GM12878 (cell line): ENCODE measurements at regions not wholly inside any gene's neighbourhood (a gene's known extent, or its start where the extent isn't known, plus 50 kb on each side); places are given as distances from the start of the nearest gene placed in this dataset.

Experiments
- CHD1 ChIP-seq: IDR thresholded peaks from 2 replicates; pipeline ENCODE4 v1.6.1; 2012; ENCODE audit warnings: low read depth, low read length, improper control_type of control experiment
- EZH2 ChIP-seq: IDR thresholded peaks from 2 replicates; pipeline ENCODE4 v1.6.1; 2012; ENCODE audit warnings: low read depth, mild to moderate bottlenecking, control low read depth, inconsistent platforms, low read length, borderline replicate concordance; ENCODE audit not compliant: control insufficient read depth
- IRF3 ChIP-seq: fragments of 450-650 bp; IDR thresholded peaks from 2 replicates; pipeline ENCODE4 v1.6.1; 2014; ENCODE audit warnings: mild to moderate bottlenecking
- MAX ChIP-seq: IDR thresholded peaks from 2 replicates; pipeline ENCODE4 v1.6.1; 2012; ENCODE audit warnings: low read depth, low read length, improper control_type of control experiment
- NKRF ChIP-seq: fragments of 450-650 bp; conservative IDR thresholded peaks from 2 replicates; pipeline ENCODE4 v1.6.1; 2017; ENCODE audit warnings: mild to moderate bottlenecking, moderate library complexity
- POLR2A ChIP-seq: IDR thresholded peaks from 2 replicates; pipeline ENCODE4 v1.6.1; 2011; ENCODE audit warnings: low read depth, mild to moderate bottlenecking, low read length
- RAD21 ChIP-seq: IDR thresholded peaks from 2 replicates; pipeline ENCODE4 v1.6.1; 2011; ENCODE audit warnings: mild to moderate bottlenecking, low read depth, low read length, moderate library complexity; ENCODE audit not compliant: insufficient read depth
- RCOR1 ChIP-seq: conservative IDR thresholded peaks from 2 replicates; pipeline ENCODE4 v1.6.1; 2012; ENCODE audit warnings: low read depth, low read length, improper control_type of control experiment
- SMAD1 ChIP-seq: fragments of 450-650 bp; IDR thresholded peaks from 2 replicates; pipeline ENCODE4 v1.6.1; 2018; ENCODE audit warnings: mild to moderate bottlenecking, low read depth; ENCODE audit not compliant: partially characterized antibody
- TF ChIP-seq, protein P1 (sequence below), 3 experiments: IDR thresholded peaks in 2 of 3; conservative IDR thresholded peaks in 1 of 3; 2 replicates each; pipeline ENCODE4 v1.5.1; 2011; ENCODE audit warnings: low read depth in 3 of 3, low read length in 3 of 3, mild to moderate bottlenecking in 3 of 3, control low read depth in 2 of 3, moderate library complexity in 2 of 3, inconsistent platforms in 1 of 3, mixed read lengths in 1 of 3; ENCODE audit not compliant: control insufficient read depth in 2 of 3, insufficient read depth in 1 of 3; ENCODE audit errors: extremely low read depth in 1 of 3

DNA sequence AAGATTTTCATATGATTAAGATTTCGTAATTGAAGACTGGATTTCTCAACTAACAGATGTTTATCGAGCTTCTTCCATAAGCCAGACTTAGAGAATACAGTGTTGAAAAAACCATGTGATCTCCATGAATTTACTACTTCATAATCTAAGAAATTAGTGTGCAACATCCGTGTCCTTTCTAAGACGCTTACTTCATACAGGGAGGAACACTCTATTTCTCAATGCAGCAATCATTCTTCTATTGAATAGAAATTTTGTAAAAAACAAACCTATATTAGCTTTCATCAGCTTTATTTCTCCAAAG is 946.3 kb downstream of the KCNJ2 start:
- TF ChIP-seq NKRF (no peak), IRF3 (no peak), EZH2 (no peak), CHD1 (no peak), RAD21 (no peak), MAX (no peak), POLR2A (no peak), SMAD1 (no peak), RCOR1 (no peak)
- TF ChIP-seq, protein P1, sequence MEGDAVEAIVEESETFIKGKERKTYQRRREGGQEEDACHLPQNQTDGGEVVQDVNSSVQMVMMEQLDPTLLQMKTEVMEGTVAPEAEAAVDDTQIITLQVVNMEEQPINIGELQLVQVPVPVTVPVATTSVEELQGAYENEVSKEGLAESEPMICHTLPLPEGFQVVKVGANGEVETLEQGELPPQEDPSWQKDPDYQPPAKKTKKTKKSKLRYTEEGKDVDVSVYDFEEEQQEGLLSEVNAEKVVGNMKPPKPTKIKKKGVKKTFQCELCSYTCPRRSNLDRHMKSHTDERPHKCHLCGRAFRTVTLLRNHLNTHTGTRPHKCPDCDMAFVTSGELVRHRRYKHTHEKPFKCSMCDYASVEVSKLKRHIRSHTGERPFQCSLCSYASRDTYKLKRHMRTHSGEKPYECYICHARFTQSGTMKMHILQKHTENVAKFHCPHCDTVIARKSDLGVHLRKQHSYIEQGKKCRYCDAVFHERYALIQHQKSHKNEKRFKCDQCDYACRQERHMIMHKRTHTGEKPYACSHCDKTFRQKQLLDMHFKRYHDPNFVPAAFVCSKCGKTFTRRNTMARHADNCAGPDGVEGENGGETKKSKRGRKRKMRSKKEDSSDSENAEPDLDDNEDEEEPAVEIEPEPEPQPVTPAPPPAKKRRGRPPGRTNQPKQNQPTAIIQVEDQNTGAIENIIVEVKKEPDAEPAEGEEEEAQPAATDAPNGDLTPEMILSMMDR (IDR thresholded peaks at IDR 0.05 in 2 of 3, conservative IDR thresholded peaks at IDR 0.05 in 1 of 3; ENCODE audit: control insufficient read depth in 2 of 3, extremely low read depth in 1 of 3, insufficient read depth in 1 of 3, low read depth in 3 of 3, low read length in 3 of 3) = no peak
